ENCODE measurements at regions not wholly inside any gene's neighbourhood (a gene's known extent, or its start where the extent isn't known, plus 50 kb on each side); places are given as distances from the start of the nearest gene placed in this dataset.

- TF ChIP-seq EZH2 (IDR thresholded peaks at IDR 0.05; ENCODE audit: insufficient read depth, low read length) (no peak), CTCF (IDR thresholded peaks at IDR 0.05; ENCODE audit: insufficient read depth, low read depth, low read length) (no peak)
Measured at GRCh38 chr15:36252146-36252711, 327.2 kb upstream of the CDIN1 start.

Measured in astrocyte (in vitro differentiated cells and primary cell).